UCSD-AML1 (cell line): ENCODE measurements at regions not wholly inside any gene's neighbourhood (a gene's known extent, or its start where the extent isn't known, plus 50 kb on each side); places are given as distances from the start of the nearest gene placed in this dataset.

Source experiments
- DNase-seq: peaks from one replicate; lab custom pipeline; 2025; ENCODE audit not compliant: unreplicated experiment; lab: John Stamatoyannopoulos, UW

DNA sequence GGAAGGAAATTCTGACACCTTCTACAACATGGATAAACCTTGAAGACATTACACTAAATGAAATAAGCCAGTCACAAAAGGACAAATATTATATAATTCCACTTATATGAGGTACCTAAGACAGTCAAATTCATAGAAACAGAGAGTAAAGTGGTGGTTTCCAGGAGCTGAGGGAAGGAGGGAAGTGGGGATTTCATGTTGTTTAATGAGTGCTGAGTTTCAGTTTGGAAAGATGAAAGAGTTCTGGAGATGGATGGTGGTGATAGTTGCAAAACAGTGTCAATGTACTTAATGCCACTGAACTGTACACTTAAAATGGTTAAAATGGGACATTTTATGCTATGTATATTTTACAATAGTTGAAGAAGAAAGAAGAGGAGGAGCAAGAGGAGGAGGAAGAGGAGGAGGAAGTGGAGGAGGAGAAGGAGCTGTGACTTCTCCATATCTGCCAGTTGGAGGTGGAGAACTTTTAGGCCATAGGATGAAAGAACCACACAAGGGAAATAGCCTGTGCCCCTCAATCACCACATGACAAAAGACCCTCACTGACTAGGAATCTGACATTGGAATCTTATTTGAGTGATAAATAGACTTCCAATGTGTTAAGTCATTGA lies 55.3 kb upstream of the LGALSL start:
- no peak for DNase-seq

DNA sequence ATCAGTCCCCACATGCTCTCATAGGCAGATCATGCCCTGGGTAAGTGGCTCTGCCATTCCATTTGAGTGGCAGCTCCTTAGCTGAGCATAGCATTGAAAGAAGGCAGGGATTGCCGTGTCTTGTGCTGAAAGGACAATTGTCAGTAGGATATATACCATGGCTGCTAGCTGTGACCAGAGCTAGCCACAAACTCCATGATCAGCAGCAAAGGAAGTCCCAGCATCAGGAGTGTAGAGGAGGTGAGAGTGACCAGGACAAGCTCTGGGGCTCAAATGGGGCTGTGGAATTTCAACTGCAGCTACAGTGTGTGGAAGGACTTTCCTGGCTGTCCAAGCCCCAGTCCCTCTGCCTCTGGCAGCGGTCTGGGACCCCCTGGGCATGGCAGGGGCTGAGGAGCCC lies 54.4 kb upstream of the LGALSL start:
- no peak for DNase-seq

DNA sequence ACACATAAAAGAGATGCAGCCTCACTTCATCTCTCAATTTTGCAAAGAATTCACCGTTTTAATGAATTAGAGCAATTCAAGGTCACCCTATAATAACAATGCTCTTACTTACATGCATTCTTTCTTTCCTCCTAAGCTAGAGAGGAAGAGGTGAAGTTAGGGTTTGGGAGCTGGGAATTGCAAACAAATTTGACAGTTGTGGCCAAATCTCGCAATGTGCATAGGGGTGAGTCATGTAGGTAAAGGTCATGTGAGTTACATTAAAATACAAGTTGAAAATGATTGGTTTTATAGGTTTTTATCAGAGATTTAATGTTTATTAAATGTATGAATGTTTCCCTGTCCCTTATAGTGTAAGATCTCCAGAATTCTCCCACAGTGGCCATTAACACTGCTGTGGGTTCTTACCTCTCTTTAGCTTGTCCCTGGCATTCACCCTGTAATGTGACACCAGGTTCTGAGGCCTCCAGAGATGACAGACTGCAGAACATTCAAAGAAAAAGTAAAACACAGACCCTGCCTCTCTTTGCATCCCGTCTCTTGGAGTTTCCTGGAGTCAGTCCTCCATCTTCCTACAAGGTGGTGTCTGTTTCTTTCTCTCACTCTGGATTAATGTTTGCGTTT lies 53.7 kb upstream of the LGALSL start:
- DNase-seq: no peak

DNA sequence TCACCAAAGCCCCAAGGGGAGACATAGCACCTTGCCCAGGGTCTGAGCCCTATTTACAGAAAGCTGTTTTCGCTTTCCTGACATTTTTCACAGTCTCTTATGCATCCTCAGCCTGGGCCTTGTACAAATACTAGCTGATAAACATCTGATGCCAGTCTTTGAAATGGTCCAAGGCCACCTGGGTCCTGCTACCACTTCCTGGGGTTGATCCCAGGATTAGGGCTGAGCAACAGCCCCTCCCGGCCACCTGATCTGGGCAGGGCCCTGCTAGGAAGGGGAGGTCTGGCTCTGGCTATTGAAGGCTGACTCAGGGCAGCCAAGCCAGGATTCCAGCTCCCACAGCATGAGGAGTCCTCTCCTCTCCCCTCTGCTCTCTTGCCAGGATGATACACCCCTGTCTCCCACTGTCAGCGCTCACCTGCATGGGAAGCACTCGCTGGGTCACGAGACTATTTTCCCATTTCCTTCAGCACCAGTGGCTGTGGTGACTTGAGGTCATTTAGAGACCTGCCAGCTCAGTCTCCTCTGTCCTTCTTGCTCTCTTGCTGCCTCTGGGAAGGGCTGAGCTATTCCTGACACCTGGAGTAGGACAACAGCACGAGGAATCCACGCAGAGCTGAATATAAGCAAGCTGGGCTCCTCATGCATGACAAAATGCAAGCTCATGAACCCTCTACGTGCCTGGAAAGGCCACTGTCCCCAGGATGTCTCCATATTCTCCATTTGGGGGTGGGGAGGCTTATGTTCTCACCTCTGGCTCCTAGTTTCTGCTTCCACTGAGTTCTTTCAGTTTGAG lies 53.0 kb upstream of the LGALSL start:
- DNase-seq: no peak

DNA sequence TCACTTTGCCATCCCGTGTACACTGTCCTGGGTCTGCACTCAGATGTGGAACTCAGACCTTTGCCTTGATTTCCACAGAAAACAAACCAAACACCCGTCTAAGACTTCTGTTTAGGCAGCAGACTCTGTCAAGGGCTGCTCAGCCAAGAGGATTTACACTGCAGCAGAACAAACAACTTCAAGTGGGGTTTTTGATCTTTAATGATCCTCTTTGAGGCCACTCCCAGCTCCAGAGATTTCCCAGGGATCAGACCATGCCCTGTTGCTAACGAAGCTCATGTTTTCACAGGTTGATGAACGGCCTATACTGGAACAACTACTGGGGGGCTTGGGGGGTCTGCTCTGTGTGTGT lies 52.5 kb upstream of the LGALSL start:
- DNase-seq: no peak

DNA sequence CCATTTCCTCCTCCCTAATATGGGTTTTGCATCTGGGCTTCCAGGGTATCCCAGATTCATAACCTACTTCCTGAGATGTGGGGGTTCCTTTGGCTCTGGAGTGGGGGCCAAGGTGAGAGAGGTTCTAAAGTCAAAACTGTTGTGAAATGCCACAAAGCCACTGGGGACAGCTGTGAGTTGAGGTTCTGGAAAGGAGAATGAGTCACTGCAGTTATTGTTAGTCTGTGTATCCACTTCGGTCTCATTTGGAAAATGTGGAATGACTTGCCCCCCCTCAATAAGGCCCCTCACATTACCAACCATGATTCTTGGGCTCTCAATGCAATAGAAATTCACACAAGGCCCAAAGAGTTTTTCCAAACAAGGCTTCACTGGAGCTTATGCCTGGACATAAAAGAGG lies 51.1 kb upstream of the LGALSL start:
- no peak for DNase-seq

DNA sequence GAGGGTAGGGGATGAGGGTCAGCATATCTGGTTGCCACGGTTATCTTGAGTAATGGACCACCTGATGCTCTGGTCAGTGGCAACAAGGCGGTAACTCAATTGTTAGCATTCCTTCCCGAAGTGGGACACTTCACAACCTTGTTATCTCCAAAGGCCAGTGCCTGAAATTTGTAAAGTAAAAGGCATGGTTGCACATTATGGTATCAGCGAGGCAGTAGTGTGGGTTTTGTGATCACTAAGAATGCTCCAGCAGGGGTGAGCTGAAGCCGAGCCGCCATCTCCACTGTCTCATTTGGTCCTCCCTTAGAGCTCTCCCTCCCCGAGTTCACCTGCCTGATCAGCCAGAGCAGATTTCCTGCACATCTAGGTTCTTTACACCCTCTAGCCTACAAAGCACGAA lies 50.5 kb upstream of the LGALSL start:
- DNase-seq: no peak

DNA sequence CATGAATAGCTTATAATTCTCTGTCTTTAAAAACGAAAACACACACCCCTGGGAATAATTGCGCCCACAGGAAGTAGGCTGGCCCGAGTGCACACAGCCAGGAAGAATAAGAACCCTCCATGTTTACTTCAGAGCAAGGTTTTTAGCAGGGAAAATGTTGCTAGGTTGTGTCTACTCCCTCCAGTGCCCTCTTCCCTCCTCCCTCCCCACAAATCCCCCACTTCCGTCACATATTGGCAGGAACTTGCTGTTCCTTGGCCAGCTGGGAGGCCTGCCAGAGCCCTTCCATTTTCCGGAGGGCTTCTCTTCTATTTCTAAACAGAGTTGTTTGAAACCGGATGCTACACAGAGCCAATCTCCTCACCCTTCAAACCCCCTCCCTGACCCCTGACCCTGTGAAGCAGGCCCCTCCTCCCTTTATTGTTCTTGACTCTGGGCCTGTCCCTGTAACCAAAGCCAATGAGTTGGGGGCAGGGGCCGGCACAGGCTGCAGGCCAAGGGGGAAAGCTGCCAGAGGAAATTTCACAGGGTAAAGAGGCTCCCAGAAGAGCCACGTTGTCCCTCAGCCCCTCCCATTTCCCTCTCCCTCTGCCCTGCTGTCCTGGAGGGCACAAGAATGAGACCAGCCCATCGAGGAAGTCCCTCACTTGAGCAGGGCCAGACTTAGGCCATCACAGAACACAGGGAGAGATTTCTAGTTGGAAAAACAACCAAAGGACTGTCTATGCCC lies 49.8 kb upstream of the LGALSL start:
- DNase-seq: peak; percentile 79
